Breast epithelium (tissue), 3 donors: ENCODE measurements at regions not wholly inside any gene's neighbourhood (a gene's known extent, or its start where the extent isn't known, plus 50 kb on each side); places are given as distances from the start of the nearest gene placed in this dataset.

ENCODE experiments used
- CTCF ChIP-seq, 3 donors: fragments of 450-650 bp; IDR thresholded peaks; one replicate each; pipeline ENCODE4 v1.5.1; 2016 to 2017; ENCODE audit warnings: antibody characterized with exemption in 3 of 3, mild to moderate bottlenecking in 3 of 3, moderate library complexity in 3 of 3
- POLR2A ChIP-seq: fragments of 450-650 bp; IDR thresholded peaks from one replicate; pipeline ENCODE4 v1.6.1; 2016; ENCODE audit warnings: antibody characterized with exemption, mild to moderate bottlenecking, moderate library complexity
- POLR2AphosphoS5 ChIP-seq, 3 donors: sonication (generic); formaldehyde crosslinking; IDR thresholded peaks; one replicate each; pipeline ENCODE4 v1.6.1; 2017; ENCODE audit warnings: antibody characterized with exemption in 3 of 3

GRCh38 chr22:47407461-47408025 is 645.1 kb downstream of the TBC1D22A start:
- TF ChIP-seq CTCF (IDR thresholded peaks at IDR 0.05): no peak
- no peak for TF ChIP-seq POLR2A
- no peak for TF ChIP-seq POLR2AphosphoS5 (IDR thresholded peaks at IDR 0.05)
